ENCODE measurements at regions not wholly inside any gene's neighbourhood (a gene's known extent, or its start where the extent isn't known, plus 50 kb on each side); places are given as distances from the start of the nearest gene placed in this dataset.

- no peak for TF ChIP-seq CTCF (conservative IDR thresholded peaks at IDR 0.05; ENCODE audit: low read depth, low read length)
- no peak for TF ChIP-seq SMC3 (IDR thresholded peaks at IDR 0.05; ENCODE audit: low read depth, low read length)
- no peak for TF ChIP-seq POLR2A (IDR thresholded peaks at IDR 0.05; ENCODE audit: low read depth, low read length)
- no peak for TF ChIP-seq MXI1 (IDR thresholded peaks at IDR 0.05; ENCODE audit: borderline replicate concordance, low read depth, low read length)
- no peak for TF ChIP-seq BHLHE40 (IDR thresholded peaks at IDR 0.05; ENCODE audit: low read depth, low read length)
- TF ChIP-seq CHD1 (IDR thresholded peaks at IDR 0.05; ENCODE audit: low read depth, low read length), result no peak
Observed at GRCh38 chr21:15300131-15300530, 235.3 kb upstream of the NRIP1 start.

Measured in IMR-90 (cell line).